Keratinocyte (primary cell): ENCODE measurements at regions not wholly inside any gene's neighbourhood (a gene's known extent, or its start where the extent isn't known, plus 50 kb on each side); places are given as distances from the start of the nearest gene placed in this dataset.

Source experiments
- DNase-seq: peaks from one replicate; pipeline ENCODE4 v3.0.0-alpha.2; 2011; ENCODE audit warnings: low read depth, missing footprints, low spot score
- FAIRE-seq: peaks from 2 replicates; lab custom pipeline; 2011; peaks lifted over from hg19 to GRCh38; lab: Jason Lieb, UNC
- H2AFZ ChIP-seq: 2 replicates; pipeline ENCODE4 v1.6.0; 2012; ENCODE audit warnings: low read length, control low read depth, inconsistent platforms; ENCODE audit not compliant: control insufficient read depth
- H3K27ac ChIP-seq: 2 replicates; pipeline ENCODE4 v1.5.1; 2011; ENCODE audit warnings: low read length; ENCODE audit not compliant: control insufficient read depth, insufficient read depth
- H3K27me3 ChIP-seq: 3 replicates; pipeline ENCODE4 v1.6.0; 2011; ENCODE audit warnings: low read length; ENCODE audit not compliant: control insufficient read depth, insufficient read depth; ENCODE audit errors: extremely low read depth
- H3K36me3 ChIP-seq, 2 experiments: 2 replicates in 1 of 2; 3 replicates in 1 of 2; pipeline ENCODE4 v1.5.1; 2011; ENCODE audit warnings: low read length in 2 of 2, mild to moderate bottlenecking in 1 of 2; ENCODE audit not compliant: control insufficient read depth in 2 of 2, insufficient read depth in 2 of 2; ENCODE audit errors: extremely low read depth in 1 of 2
- H3K4me1 ChIP-seq: 3 replicates; pipeline ENCODE4 v1.5.1; 2011; ENCODE audit warnings: low read length; ENCODE audit not compliant: control insufficient read depth, insufficient read depth; ENCODE audit errors: extremely low read depth
- H3K4me2 ChIP-seq: 3 replicates; pipeline ENCODE4 v1.6.0; 2011; ENCODE audit warnings: low read depth, low read length; ENCODE audit not compliant: control insufficient read depth, insufficient read depth; ENCODE audit errors: extremely low read depth
- H3K4me3 ChIP-seq, 3 experiments: fragments of 200-600 bp in 1 of 3; sonication (generic) in 1 of 3; 2 replicates in 2 of 3; 3 replicates in 1 of 3; pipeline ENCODE4 v1.5.1; 2011 to 2016; ENCODE audit warnings: low read length in 3 of 3, mild to moderate bottlenecking in 3 of 3, control low read depth in 2 of 3, inconsistent platforms in 1 of 3, low read depth in 1 of 3, mixed read lengths in 1 of 3, mixed run types in 1 of 3, moderate library complexity in 1 of 3; ENCODE audit not compliant: control insufficient read depth in 2 of 3, insufficient read depth in 2 of 3; ENCODE audit errors: extremely low read depth in 1 of 3
- H3K79me2 ChIP-seq: 2 replicates; pipeline ENCODE4 v1.6.0; 2012; ENCODE audit warnings: low read length; ENCODE audit not compliant: control insufficient read depth, insufficient read depth
- H3K9ac ChIP-seq: 3 replicates; pipeline ENCODE4 v1.6.0; 2011; ENCODE audit warnings: low read length; ENCODE audit not compliant: control insufficient read depth, insufficient read depth; ENCODE audit errors: extremely low read depth
- H3K9me1 ChIP-seq: 3 replicates; pipeline ENCODE4 v1.6.0; 2011; ENCODE audit warnings: low read length; ENCODE audit not compliant: control insufficient read depth, insufficient read depth; ENCODE audit errors: extremely low read depth
- H3K9me3 ChIP-seq: 2 replicates; pipeline ENCODE4 v1.5.1; 2012; ENCODE audit warnings: low read depth, low read length; ENCODE audit not compliant: control insufficient read depth
- H4K20me1 ChIP-seq: 3 replicates; pipeline ENCODE4 v1.6.0; 2011; ENCODE audit warnings: low read length; ENCODE audit not compliant: control insufficient read depth, insufficient read depth; ENCODE audit errors: extremely low read depth
- CTCF ChIP-seq, 3 experiments: IDR thresholded peaks in 1 of 3; conservative IDR thresholded peaks in 1 of 3; optimal IDR thresholded peaks in 1 of 3; 2 replicates in 2 of 3; 3 replicates in 1 of 3; pipeline versions ENCODE3 to v1.5.1; 2011; ENCODE audit warnings: low read length in 3 of 3, mild to moderate bottlenecking in 3 of 3, moderate library complexity in 2 of 3, control low read depth in 1 of 3, inconsistent platforms in 1 of 3; ENCODE audit not compliant: insufficient read depth in 2 of 3; ENCODE audit errors: extremely low read depth in 1 of 3
- EZH2 ChIP-seq: IDR thresholded peaks from one replicate; pipeline ENCODE4 v1.6.1; 2012; ENCODE audit warnings: inconsistent platforms, mild to moderate bottlenecking, low read length, moderate library complexity
- dilution Hi-C: fragments of 300-500 bp; cut with MboI; formaldehyde crosslinking; loops from one replicate; pipeline ENCODE4 v1.7.0; 2020; ENCODE audit warnings: low sequenced_read_pairs; ENCODE audit not compliant: extremely low pct_ligation_motif_present

- no peaks in the 10 kb centered on the region for H4K20me1 ChIP-seq
- no peak overlapping the region for H3K4me3 ChIP-seq
- H2AFZ ChIP-seq: no peak overlapping the region
- H3K27me3 ChIP-seq: no peaks in the 10 kb centered on the region
- H3K9me3 ChIP-seq: no peaks in the 10 kb centered on the region
- no peak overlapping the region for H3K9ac ChIP-seq
- dilution Hi-C loops: no loop called here
- H3K36me3 ChIP-seq: no peaks in the 10 kb centered on the region
- no peak overlapping the region for H3K27ac ChIP-seq
- no peaks in the 10 kb centered on the region for H3K9me1 ChIP-seq
- no peaks in the 10 kb centered on the region for H3K79me2 ChIP-seq
- DNase-seq (no peak), FAIRE-seq (no peak)
- H3K4me2 ChIP-seq: no peak overlapping the region
- H3K4me1 ChIP-seq: no peaks in the 10 kb centered on the region
- no peak for TF ChIP-seq EZH2
- no peak for TF ChIP-seq CTCF (optimal IDR thresholded peaks at IDR 0.05 in 1 of 3, IDR thresholded peaks at IDR 0.05 in 1 of 3, conservative IDR thresholded peaks at IDR 0.05 in 1 of 3; ENCODE audit: extremely low read depth in 1 of 3, insufficient read depth in 2 of 3, low read length in 3 of 3)
Observed at GRCh38 chr15:92304223-92304975, 89.3 kb upstream of the ST8SIA2 start.

GRCh38 chr15:92305343-92305742, 88.3 kb upstream of the ST8SIA2 start:
- Histone ChIP-seq H3K9me3 (no peaks in the 10 kb centered on the region), H3K4me1 (no peaks in the 10 kb centered on the region), H3K9me1 (no peaks in the 10 kb centered on the region), H3K36me3 (no peaks in the 10 kb centered on the region), H3K79me2 (no peaks in the 10 kb centered on the region), H3K27ac (no peak overlapping the region), H3K4me3 (no peak overlapping the region), H3K4me2 (no peak overlapping the region), H3K27me3 (no peaks in the 10 kb centered on the region), H4K20me1 (no peaks in the 10 kb centered on the region), H3K9ac (no peak overlapping the region), H2AFZ (no peak overlapping the region)
- FAIRE-seq (no peak), DNase-seq (no peak)
- dilution Hi-C loops: no loop called here
- no peak for TF ChIP-seq EZH2

- dilution Hi-C loops: no loop called here
- no peak overlapping the region for H3K4me2 ChIP-seq
- no peaks in the 10 kb centered on the region for H3K27me3 ChIP-seq
- FAIRE-seq (no peak), DNase-seq (no peak)
- no peaks in the 10 kb centered on the region for H4K20me1 ChIP-seq
- no peaks in the 10 kb centered on the region for H3K9me1 ChIP-seq
- H2AFZ ChIP-seq: no peak overlapping the region
- peak in 1 of 3 experiments; percentile 28 for TF ChIP-seq CTCF (optimal IDR thresholded peaks at IDR 0.05 in 1 of 3, IDR thresholded peaks at IDR 0.05 in 1 of 3, conservative IDR thresholded peaks at IDR 0.05 in 1 of 3; ENCODE audit: extremely low read depth in 1 of 3, insufficient read depth in 2 of 3, low read length in 3 of 3)
- no peak for TF ChIP-seq EZH2
- H3K4me1 ChIP-seq: no peaks in the 10 kb centered on the region
- no peaks in the 10 kb centered on the region for H3K36me3 ChIP-seq
- no peak overlapping the region for H3K4me3 ChIP-seq
- no peaks in the 10 kb centered on the region for H3K79me2 ChIP-seq
- H3K9me3 ChIP-seq: no peaks in the 10 kb centered on the region
- H3K27ac ChIP-seq: no peak overlapping the region
- H3K9ac ChIP-seq: no peak overlapping the region
Observed at GRCh38 chr15:92306663-92307062, 87.0 kb upstream of the ST8SIA2 start.
